A673 (cell line): ENCODE measurements at regions not wholly inside any gene's neighbourhood (a gene's known extent, or its start where the extent isn't known, plus 50 kb on each side); places are given as distances from the start of the nearest gene placed in this dataset.
A peak's percentile ranks its signal among the peaks of the same experiment; 100 is the strongest.

Source experiments
- BruUV-seq: library from RNA; stranded (reverse); fragments of 400-500 nt; replicated peaks from 2 replicates; lab custom pipeline; 2021; lab: Mats Ljungman, UMichigan
- CTCF ChIA-PET: fragments of 300-600 bp; sonication (Branson Sonifier 250); formaldehyde crosslinking; loops from one replicate; lab custom pipeline; 2022; ENCODE audit warnings: antibody characterized with exemption; lab: Charles Lee
- POLR2A ChIA-PET: fragments of 300-600 bp; sonication (Branson Sonifier 250); formaldehyde crosslinking; loops from one replicate; lab custom pipeline; 2022; ENCODE audit warnings: antibody characterized with exemption; ENCODE audit not compliant: low non-redundant PET; lab: Charles Lee
- DNase-seq: peaks from one replicate; pipeline ENCODE4 v3.0.0-alpha.2; 2015; ENCODE audit warnings: low spot score
- H3K27ac ChIP-seq: fragments of 200-600 bp; sonication (generic); 2 replicates; pipeline ENCODE4 v1.5.1; 2016; ENCODE audit warnings: mixed run types, low read depth, mild to moderate bottlenecking, mixed read lengths, antibody characterized with exemption, low read length; ENCODE audit not compliant: poor library complexity, severe bottlenecking
- H3K27me3 ChIP-seq: fragments of 200-600 bp; sonication (generic); replicated peaks from 2 replicates; pipeline ENCODE4 v1.6.1; 2017; ENCODE audit warnings: mixed run types, low read depth, mild to moderate bottlenecking, mixed read lengths, antibody characterized with exemption, low read length; ENCODE audit not compliant: insufficient read depth, poor library complexity
- H3K36me3 ChIP-seq: fragments of 200-600 bp; sonication (generic); 2 replicates; pipeline ENCODE4 v1.6.1; 2016; ENCODE audit warnings: mixed run types, mild to moderate bottlenecking, mixed read lengths, antibody characterized with exemption, low read length; ENCODE audit not compliant: insufficient read depth, poor library complexity, severe bottlenecking
- H3K4me1 ChIP-seq: fragments of 200-600 bp; sonication (generic); 2 replicates; pipeline ENCODE4 v1.6.1; 2017; ENCODE audit warnings: mixed run types, mild to moderate bottlenecking, mixed read lengths, antibody characterized with exemption, low read length; ENCODE audit not compliant: insufficient read depth, poor library complexity, severe bottlenecking
- H3K4me3 ChIP-seq: fragments of 200-600 bp; sonication (generic); 2 replicates; pipeline ENCODE4 v1.5.1; 2016; ENCODE audit warnings: low read depth, mixed run types, mild to moderate bottlenecking, mixed read lengths, low read length; ENCODE audit not compliant: poor library complexity, severe bottlenecking
- H3K9me3 ChIP-seq: fragments of 200-600 bp; sonication (generic); 2 replicates; pipeline ENCODE4 v1.6.1; 2016; ENCODE audit warnings: mixed run types, low read depth, mild to moderate bottlenecking, mixed read lengths, antibody characterized with exemption, low read length; ENCODE audit not compliant: poor library complexity, severe bottlenecking
- CTCF ChIP-seq: fragments of 300-800, 200-600 bp; sonication (generic); conservative IDR thresholded peaks from 2 replicates; pipeline ENCODE4 v1.5.1; 2017; ENCODE audit warnings: low read depth, mild to moderate bottlenecking, antibody characterized with exemption, low read length, moderate library complexity, mixed read lengths
- EZH2 ChIP-seq: fragments of 200-600 bp; sonication (generic); IDR thresholded peaks from 2 replicates; pipeline ENCODE4 v1.6.1; 2017; ENCODE audit warnings: borderline replicate concordance, low read depth, mild to moderate bottlenecking, mixed read lengths, antibody characterized with exemption, low read length; ENCODE audit not compliant: poor library complexity, severe bottlenecking
- intact Hi-C: fragments of 100-400 bp; cut with micrococcal nuclease; formaldehyde crosslinking; loops from one replicate; pipeline ENCODE4 v1.10.0; 2022; ENCODE audit not compliant: unreplicated experiment

GRCh38 chr6:153553627-153554026, 422.5 kb upstream of the RGS17 start:
- Histone ChIP-seq H3K4me1 (peaks cover 6% of the 10 kb centered on the region), H3K27ac (no peak overlapping the region), H3K9me3 (no peaks in the 10 kb centered on the region), H3K36me3 (no peaks in the 10 kb centered on the region), H3K4me3 (no peak overlapping the region), H3K27me3 (no peaks in the 10 kb centered on the region)
- no TSS peak for BruUV-seq
- ChIA-PET POLR2A (interaction anchor here (0.6 kb wide), 1 partner anchor 88 kb away, joined by 4 read pairs; no protein-coding TSS in a partner anchor), CTCF (interaction anchor here (0.6 to 1.3 kb wide), 3 partner anchors 15 to 450 kb away, joined by 3 to 7 read pairs (median 5); no protein-coding TSS in a partner anchor)
- TF ChIP-seq CTCF (peak; percentile 73), EZH2 (no peak)
- DNase-seq, result peak; percentile 76
- intact Hi-C loops, result loop anchor here (2.0 to 5.0 kb wide), 4 partner anchors 236 to 521 kb away; no protein-coding TSS in a partner anchor

- DNase-seq, result no peak
- TF ChIP-seq EZH2 (no peak), CTCF (no peak)
- ChIA-PET POLR2A (no interaction called here), CTCF (no interaction called here)
- Histone ChIP-seq H3K4me1 (peaks cover 18% of the 10 kb centered on the region), H3K27me3 (peaks cover 12% of the 10 kb centered on the region), H3K36me3 (no peaks in the 10 kb centered on the region), H3K9me3 (peaks cover 16% of the 10 kb centered on the region), H3K4me3 (no peak overlapping the region), H3K27ac (no peak overlapping the region)
- no TSS peak for BruUV-seq
- intact Hi-C loops, result loop anchor here (2.0 kb wide), 1 partner anchor 267 kb away; no protein-coding TSS in a partner anchor
Measured at GRCh38 chr6:153539602-153540001, 408.5 kb upstream of the RGS17 start.

- BruUV-seq, result no TSS peak
- CTCF ChIA-PET, result interaction anchor here (1.0 kb wide), 1 partner anchor 15 kb away, joined by 3 read pairs; no protein-coding TSS in a partner anchor
Measured at GRCh38 chr6:153538491-153538890, 407.4 kb upstream of the RGS17 start.

More at GRCh38 chr6:153538491-153538890, 407.4 kb upstream of the RGS17 start:
- DNase-seq, result peak; percentile 91
- Histone ChIP-seq H3K27me3 (peaks cover 21% of the 10 kb centered on the region), H3K9me3 (peaks cover 7% of the 10 kb centered on the region), H3K4me3 (no peak overlapping the region), H3K4me1 (peaks cover 18% of the 10 kb centered on the region), H3K36me3 (no peaks in the 10 kb centered on the region), H3K27ac (no peak overlapping the region)
- intact Hi-C loops, result loop anchor here (2.0 kb wide), 1 partner anchor 266 kb away; no protein-coding TSS in a partner anchor
- POLR2A ChIA-PET, result interaction anchor here (0.6 kb wide), 2 partner anchors 35 to 1665 kb away, joined by 3 read pairs; no protein-coding TSS in a partner anchor
- no peak for TF ChIP-seq EZH2
- no peak for TF ChIP-seq CTCF
